ENCODE measurements at regions not wholly inside any gene's neighbourhood (a gene's known extent, or its start where the extent isn't known, plus 50 kb on each side); places are given as distances from the start of the nearest gene placed in this dataset.

- DNase-seq (ENCODE audit: low read depth in 1 of 2, low spot score in 1 of 2) = no peak
- Histone ChIP-seq H3K27ac (no peak overlapping the region), H3K36me3 (no peaks in the 10 kb centered on the region), H3K27me3 (no peaks in the 10 kb centered on the region), H3K4me3 (no peak overlapping the region), H3K4me1 (ENCODE audit: low read depth) (no peaks in the 10 kb centered on the region), H3K9me3 (ENCODE audit: low read depth) (no peaks in the 10 kb centered on the region)
- TF ChIP-seq CTCF (IDR thresholded peaks at IDR 0.05; ENCODE audit: low read depth, low read length) = no peak
Measured at GRCh38 chr12:61869796-61870195, 390.4 kb upstream of the USP15 start.

GRCh38 chr12:61870658-61871484 lies 389.3 kb upstream of the USP15 start:
- DNase-seq (ENCODE audit: low read depth in 1 of 2, low spot score in 1 of 2) = no peak
- Histone ChIP-seq H3K27me3 (no peaks in the 10 kb centered on the region), H3K36me3 (no peaks in the 10 kb centered on the region), H3K9me3 (ENCODE audit: low read depth) (no peaks in the 10 kb centered on the region), H3K4me3 (no peak overlapping the region), H3K4me1 (ENCODE audit: low read depth) (no peaks in the 10 kb centered on the region), H3K27ac (no peak overlapping the region)
- no peak for TF ChIP-seq CTCF (IDR thresholded peaks at IDR 0.05; ENCODE audit: low read depth, low read length)

- TF ChIP-seq CTCF (IDR thresholded peaks at IDR 0.05; ENCODE audit: low read depth, low read length) = no peak
- no peaks in the 10 kb centered on the region for H3K4me1 ChIP-seq (ENCODE audit: low read depth)
- no peak overlapping the region for H3K4me3 ChIP-seq
- H3K9me3 ChIP-seq (ENCODE audit: low read depth) = no peaks in the 10 kb centered on the region
- no peaks in the 10 kb centered on the region for H3K27me3 ChIP-seq
- no peaks in the 10 kb centered on the region for H3K36me3 ChIP-seq
- H3K27ac ChIP-seq = no peak overlapping the region
- DNase-seq (ENCODE audit: low read depth in 1 of 2, low spot score in 1 of 2) = no peak
Measured at GRCh38 chr12:61871485-61871810, 388.8 kb upstream of the USP15 start.

GRCh38 chr12:61879229-61879628 lies 381.0 kb upstream of the USP15 start:
- no peak overlapping the region for H3K27ac ChIP-seq
- no peaks in the 10 kb centered on the region for H3K27me3 ChIP-seq
- H3K4me3 ChIP-seq = no peak overlapping the region
- H3K9me3 ChIP-seq (ENCODE audit: low read depth) = no peaks in the 10 kb centered on the region
- H3K36me3 ChIP-seq = no peaks in the 10 kb centered on the region
- TF ChIP-seq CTCF (IDR thresholded peaks at IDR 0.05; ENCODE audit: low read depth, low read length) = no peak
- no peaks in the 10 kb centered on the region for H3K4me1 ChIP-seq (ENCODE audit: low read depth)
- DNase-seq (ENCODE audit: low read depth in 1 of 2, low spot score in 1 of 2) = no peak

- H3K9me3 ChIP-seq (ENCODE audit: low read depth) = no peaks in the 10 kb centered on the region
- H3K27ac ChIP-seq = no peak overlapping the region
- H3K27me3 ChIP-seq = no peaks in the 10 kb centered on the region
- H3K36me3 ChIP-seq = no peaks in the 10 kb centered on the region
- DNase-seq (ENCODE audit: low read depth in 1 of 2, low spot score in 1 of 2) = no peak
- TF ChIP-seq CTCF (IDR thresholded peaks at IDR 0.05; ENCODE audit: low read depth, low read length) = no peak
- no peaks in the 10 kb centered on the region for H3K4me1 ChIP-seq (ENCODE audit: low read depth)
- no peak overlapping the region for H3K4me3 ChIP-seq
Measured at GRCh38 chr12:61880186-61880585, 380.0 kb upstream of the USP15 start.
